ENCODE measurements at regions not wholly inside any gene's neighbourhood (a gene's known extent, or its start where the extent isn't known, plus 50 kb on each side); places are given as distances from the start of the nearest gene placed in this dataset.

GRCh38 chr12:127555071-127555470 is 711.9 kb upstream of the TMEM132C start:
- Histone ChIP-seq H3K27ac (ENCODE audit: low read length) (no peak overlapping the region), H3K27me3 (ENCODE audit: low read length) (no peaks in the 10 kb centered on the region), H4K20me1 (ENCODE audit: insufficient read depth, low read depth, low read length) (no peaks in the 10 kb centered on the region), H3K4me3 (ENCODE audit: low read length) (no peak overlapping the region), H3K9me3 (ENCODE audit: low read length) (no peaks in the 10 kb centered on the region), H3K36me3 (ENCODE audit: insufficient read depth, low read length) (no peaks in the 10 kb centered on the region), H3K9me2 (replicated peaks; ENCODE audit: insufficient read depth, low read length) (no peaks in the 10 kb centered on the region), H2AFZ (ENCODE audit: low read length) (no peak overlapping the region), H3K9ac (ENCODE audit: low read length) (no peak overlapping the region), H3K79me2 (ENCODE audit: low read length) (no peaks in the 10 kb centered on the region), H3K4me1 (ENCODE audit: low read length) (no peaks in the 10 kb centered on the region), H3K4me2 (ENCODE audit: low read depth, low read length, poor library complexity, severe bottlenecking) (no peak overlapping the region)
- DNase-seq = no peak

GRCh38 chr12:127556231-127556886 is 710.6 kb upstream of the TMEM132C start:
- H3K4me3 ChIP-seq (ENCODE audit: low read length) = no peak overlapping the region
- no peaks in the 10 kb centered on the region for H3K9me2 ChIP-seq (replicated peaks; ENCODE audit: insufficient read depth, low read length)
- no peak overlapping the region for H2AFZ ChIP-seq (ENCODE audit: low read length)
- H3K4me2 ChIP-seq (ENCODE audit: low read depth, low read length, poor library complexity, severe bottlenecking) = no peak overlapping the region
- no peaks in the 10 kb centered on the region for H3K27me3 ChIP-seq (ENCODE audit: low read length)
- no peaks in the 10 kb centered on the region for H3K36me3 ChIP-seq (ENCODE audit: insufficient read depth, low read length)
- H3K9me3 ChIP-seq (ENCODE audit: low read length) = no peaks in the 10 kb centered on the region
- no peaks in the 10 kb centered on the region for H3K79me2 ChIP-seq (ENCODE audit: low read length)
- H3K27ac ChIP-seq (ENCODE audit: low read length) = no peak overlapping the region
- no peaks in the 10 kb centered on the region for H4K20me1 ChIP-seq (ENCODE audit: insufficient read depth, low read depth, low read length)
- no peaks in the 10 kb centered on the region for H3K4me1 ChIP-seq (ENCODE audit: low read length)
- DNase-seq = no peak
- no peak overlapping the region for H3K9ac ChIP-seq (ENCODE audit: low read length)

GRCh38 chr12:127558361-127558760 is 708.6 kb upstream of the TMEM132C start:
- no peaks in the 10 kb centered on the region for H3K27me3 ChIP-seq (ENCODE audit: low read length)
- no peaks in the 10 kb centered on the region for H3K9me2 ChIP-seq (replicated peaks; ENCODE audit: insufficient read depth, low read length)
- no peaks in the 10 kb centered on the region for H4K20me1 ChIP-seq (ENCODE audit: insufficient read depth, low read depth, low read length)
- no peak overlapping the region for H3K4me2 ChIP-seq (ENCODE audit: low read depth, low read length, poor library complexity, severe bottlenecking)
- no peaks in the 10 kb centered on the region for H3K4me1 ChIP-seq (ENCODE audit: low read length)
- H2AFZ ChIP-seq (ENCODE audit: low read length) = no peak overlapping the region
- H3K79me2 ChIP-seq (ENCODE audit: low read length) = no peaks in the 10 kb centered on the region
- no peak overlapping the region for H3K27ac ChIP-seq (ENCODE audit: low read length)
- H3K4me3 ChIP-seq (ENCODE audit: low read length) = no peak overlapping the region
- no peak for DNase-seq
- H3K9ac ChIP-seq (ENCODE audit: low read length) = no peak overlapping the region
- no peaks in the 10 kb centered on the region for H3K36me3 ChIP-seq (ENCODE audit: insufficient read depth, low read length)
- H3K9me3 ChIP-seq (ENCODE audit: low read length) = no peaks in the 10 kb centered on the region

GRCh38 chr12:127559349-127560040 is 707.5 kb upstream of the TMEM132C start:
- Histone ChIP-seq H3K4me2 (ENCODE audit: low read depth, low read length, poor library complexity, severe bottlenecking) (no peak overlapping the region), H2AFZ (ENCODE audit: low read length) (no peak overlapping the region), H3K9ac (ENCODE audit: low read length) (no peak overlapping the region), H3K27ac (ENCODE audit: low read length) (no peak overlapping the region), H3K4me3 (ENCODE audit: low read length) (no peak overlapping the region), H3K79me2 (ENCODE audit: low read length) (no peaks in the 10 kb centered on the region), H4K20me1 (ENCODE audit: insufficient read depth, low read depth, low read length) (no peaks in the 10 kb centered on the region), H3K36me3 (ENCODE audit: insufficient read depth, low read length) (no peaks in the 10 kb centered on the region), H3K9me2 (replicated peaks; ENCODE audit: insufficient read depth, low read length) (no peaks in the 10 kb centered on the region), H3K4me1 (ENCODE audit: low read length) (no peaks in the 10 kb centered on the region), H3K27me3 (ENCODE audit: low read length) (no peaks in the 10 kb centered on the region), H3K9me3 (ENCODE audit: low read length) (no peaks in the 10 kb centered on the region)
- DNase-seq = peak; percentile 57

- no peaks in the 10 kb centered on the region for H3K4me1 ChIP-seq (ENCODE audit: low read length)
- H4K20me1 ChIP-seq (ENCODE audit: insufficient read depth, low read depth, low read length) = no peaks in the 10 kb centered on the region
- H3K27ac ChIP-seq (ENCODE audit: low read length) = no peak overlapping the region
- no peak overlapping the region for H3K4me2 ChIP-seq (ENCODE audit: low read depth, low read length, poor library complexity, severe bottlenecking)
- no peaks in the 10 kb centered on the region for H3K79me2 ChIP-seq (ENCODE audit: low read length)
- no peak overlapping the region for H3K4me3 ChIP-seq (ENCODE audit: low read length)
- no peak overlapping the region for H2AFZ ChIP-seq (ENCODE audit: low read length)
- no peaks in the 10 kb centered on the region for H3K36me3 ChIP-seq (ENCODE audit: insufficient read depth, low read length)
- no peaks in the 10 kb centered on the region for H3K27me3 ChIP-seq (ENCODE audit: low read length)
- H3K9me3 ChIP-seq (ENCODE audit: low read length) = no peaks in the 10 kb centered on the region; the same call in 1 of the 2 replicates
- H3K9ac ChIP-seq (ENCODE audit: low read length) = no peak overlapping the region
- H3K9me2 ChIP-seq (replicated peaks; ENCODE audit: insufficient read depth, low read length) = no peaks in the 10 kb centered on the region
- DNase-seq = no peak
Observed at GRCh38 chr12:127560041-127560478, 706.9 kb upstream of the TMEM132C start.

- peaks cover 4% of the 10 kb centered on the region for H3K9me3 ChIP-seq (ENCODE audit: low read length)
Observed at GRCh38 chr12:127562816-127563215, 704.2 kb upstream of the TMEM132C start.

GRCh38 chr12:127565241-127565640 is 701.7 kb upstream of the TMEM132C start:
- no peak overlapping the region for H3K4me3 ChIP-seq (ENCODE audit: low read length)
- H3K79me2 ChIP-seq (ENCODE audit: low read length) = no peaks in the 10 kb centered on the region
- H3K27me3 ChIP-seq (ENCODE audit: low read length) = no peaks in the 10 kb centered on the region
- DNase-seq = no peak
- no peaks in the 10 kb centered on the region for H3K9me2 ChIP-seq (replicated peaks; ENCODE audit: insufficient read depth, low read length)
- no peak overlapping the region for H3K4me2 ChIP-seq (ENCODE audit: low read depth, low read length, poor library complexity, severe bottlenecking)
- H3K9ac ChIP-seq (ENCODE audit: low read length) = no peak overlapping the region
- H3K27ac ChIP-seq (ENCODE audit: low read length) = no peak overlapping the region
- no peak overlapping the region for H2AFZ ChIP-seq (ENCODE audit: low read length)
- peaks cover 5% of the 10 kb centered on the region for H3K9me3 ChIP-seq (ENCODE audit: low read length)
- H4K20me1 ChIP-seq (ENCODE audit: insufficient read depth, low read depth, low read length) = no peaks in the 10 kb centered on the region
- no peaks in the 10 kb centered on the region for H3K4me1 ChIP-seq (ENCODE audit: low read length)
- no peaks in the 10 kb centered on the region for H3K36me3 ChIP-seq (ENCODE audit: insufficient read depth, low read length)

More at GRCh38 chr12:127562816-127563215, 704.2 kb upstream of the TMEM132C start:
- Histone ChIP-seq H4K20me1 (ENCODE audit: insufficient read depth, low read depth, low read length) (no peaks in the 10 kb centered on the region), H3K27ac (ENCODE audit: low read length) (no peak overlapping the region), H3K9me2 (replicated peaks; ENCODE audit: insufficient read depth, low read length) (no peaks in the 10 kb centered on the region), H3K4me3 (ENCODE audit: low read length) (no peak overlapping the region), H3K4me2 (ENCODE audit: low read depth, low read length, poor library complexity, severe bottlenecking) (no peak overlapping the region), H2AFZ (ENCODE audit: low read length) (no peak overlapping the region), H3K79me2 (ENCODE audit: low read length) (no peaks in the 10 kb centered on the region), H3K36me3 (ENCODE audit: insufficient read depth, low read length) (no peaks in the 10 kb centered on the region), H3K9ac (ENCODE audit: low read length) (no peak overlapping the region), H3K27me3 (ENCODE audit: low read length) (no peaks in the 10 kb centered on the region), H3K4me1 (ENCODE audit: low read length) (no peaks in the 10 kb centered on the region)
- DNase-seq = no peak

- Histone ChIP-seq H3K9me3 (ENCODE audit: low read length) (peaks cover 5% of the 10 kb centered on the region), H2AFZ (ENCODE audit: low read length) (no peak overlapping the region), H3K27ac (ENCODE audit: low read length) (no peak overlapping the region), H3K9ac (ENCODE audit: low read length) (no peak overlapping the region), H3K4me3 (ENCODE audit: low read length) (no peak overlapping the region), H3K27me3 (ENCODE audit: low read length) (no peaks in the 10 kb centered on the region), H3K36me3 (ENCODE audit: insufficient read depth, low read length) (no peaks in the 10 kb centered on the region), H3K4me1 (ENCODE audit: low read length) (no peaks in the 10 kb centered on the region), H3K4me2 (ENCODE audit: low read depth, low read length, poor library complexity, severe bottlenecking) (no peak overlapping the region), H3K9me2 (replicated peaks; ENCODE audit: insufficient read depth, low read length) (no peaks in the 10 kb centered on the region), H4K20me1 (ENCODE audit: insufficient read depth, low read depth, low read length) (no peaks in the 10 kb centered on the region), H3K79me2 (ENCODE audit: low read length) (no peaks in the 10 kb centered on the region)
- no peak for DNase-seq
Observed at GRCh38 chr12:127567531-127567930, 699.4 kb upstream of the TMEM132C start.
